AG09309 (cell line): ENCODE measurements at regions not wholly inside any gene's neighbourhood (a gene's known extent, or its start where the extent isn't known, plus 50 kb on each side); places are given as distances from the start of the nearest gene placed in this dataset.
A peak's percentile ranks its signal among the peaks of the same experiment; 100 is the strongest.

Source experiments
- DNase-seq: peaks from one replicate; pipeline ENCODE4 v3.0.0-alpha.2; 2010; ENCODE audit warnings: low read depth
- H3K4me3 ChIP-seq: 2 replicates; pipeline ENCODE4 v1.5.1; 2011; ENCODE audit warnings: mild to moderate bottlenecking, low read depth, low read length, moderate library complexity; ENCODE audit not compliant: control insufficient read depth
- TF ChIP-seq, protein P1 (sequence below): IDR thresholded peaks from 2 replicates; pipeline ENCODE4 v1.5.1; 2011; ENCODE audit warnings: mild to moderate bottlenecking, low read depth, low read length, inconsistent platforms; ENCODE audit not compliant: insufficient read depth, control insufficient read depth; ENCODE audit errors: missing control alignments

DNA sequence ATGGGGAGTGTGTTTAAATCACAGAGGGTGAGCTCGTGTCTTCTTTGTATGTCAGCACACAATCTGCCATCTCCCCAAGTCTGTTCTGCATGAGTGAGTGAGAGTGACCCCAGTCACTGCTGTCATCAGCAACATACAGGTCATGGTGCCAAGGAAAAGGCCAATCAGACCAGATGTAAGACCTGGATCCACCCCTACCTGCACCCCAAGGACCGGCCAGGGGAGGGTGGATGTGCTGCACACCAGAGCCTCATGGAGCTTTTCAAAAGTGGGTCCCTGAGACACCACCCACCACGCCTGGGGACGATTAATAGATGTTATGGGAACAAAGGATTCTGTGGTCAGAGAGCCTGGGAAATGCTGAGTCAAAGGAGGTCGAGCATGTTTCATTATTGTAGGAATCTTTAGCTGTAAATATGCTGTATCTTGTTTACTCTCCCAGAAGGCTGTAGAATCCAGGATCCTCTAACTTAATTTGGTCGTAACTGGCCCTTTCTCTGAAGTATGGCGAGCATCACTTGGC, 420.5 kb downstream of the RPS24 start:
- no peak overlapping the region for H3K4me3 ChIP-seq
- DNase-seq = no peak
- TF ChIP-seq, protein P1, sequence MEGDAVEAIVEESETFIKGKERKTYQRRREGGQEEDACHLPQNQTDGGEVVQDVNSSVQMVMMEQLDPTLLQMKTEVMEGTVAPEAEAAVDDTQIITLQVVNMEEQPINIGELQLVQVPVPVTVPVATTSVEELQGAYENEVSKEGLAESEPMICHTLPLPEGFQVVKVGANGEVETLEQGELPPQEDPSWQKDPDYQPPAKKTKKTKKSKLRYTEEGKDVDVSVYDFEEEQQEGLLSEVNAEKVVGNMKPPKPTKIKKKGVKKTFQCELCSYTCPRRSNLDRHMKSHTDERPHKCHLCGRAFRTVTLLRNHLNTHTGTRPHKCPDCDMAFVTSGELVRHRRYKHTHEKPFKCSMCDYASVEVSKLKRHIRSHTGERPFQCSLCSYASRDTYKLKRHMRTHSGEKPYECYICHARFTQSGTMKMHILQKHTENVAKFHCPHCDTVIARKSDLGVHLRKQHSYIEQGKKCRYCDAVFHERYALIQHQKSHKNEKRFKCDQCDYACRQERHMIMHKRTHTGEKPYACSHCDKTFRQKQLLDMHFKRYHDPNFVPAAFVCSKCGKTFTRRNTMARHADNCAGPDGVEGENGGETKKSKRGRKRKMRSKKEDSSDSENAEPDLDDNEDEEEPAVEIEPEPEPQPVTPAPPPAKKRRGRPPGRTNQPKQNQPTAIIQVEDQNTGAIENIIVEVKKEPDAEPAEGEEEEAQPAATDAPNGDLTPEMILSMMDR = no peak

DNA sequence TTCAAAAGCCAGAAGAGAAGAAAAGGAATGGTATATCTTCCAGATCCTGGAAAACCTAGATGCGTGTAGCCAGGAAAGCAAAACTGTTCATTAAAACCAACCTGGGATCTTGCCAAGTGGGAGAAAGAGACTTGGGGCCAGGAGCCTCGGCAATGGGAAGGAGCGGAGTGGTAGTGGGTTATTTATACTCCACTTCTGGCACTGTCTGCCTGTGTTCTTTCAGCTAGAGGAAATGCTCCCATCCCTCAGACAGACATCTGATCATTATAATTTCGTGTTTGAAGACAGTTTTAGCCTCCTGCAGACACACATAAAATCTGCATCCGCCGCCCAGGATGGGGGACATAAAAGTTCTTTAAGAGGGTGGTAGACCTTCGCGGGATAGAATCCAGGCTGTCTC, 421.6 kb downstream of the RPS24 start:
- H3K4me3 ChIP-seq = no peak overlapping the region
- TF ChIP-seq, protein P1 = no peak
- no peak for DNase-seq

DNA sequence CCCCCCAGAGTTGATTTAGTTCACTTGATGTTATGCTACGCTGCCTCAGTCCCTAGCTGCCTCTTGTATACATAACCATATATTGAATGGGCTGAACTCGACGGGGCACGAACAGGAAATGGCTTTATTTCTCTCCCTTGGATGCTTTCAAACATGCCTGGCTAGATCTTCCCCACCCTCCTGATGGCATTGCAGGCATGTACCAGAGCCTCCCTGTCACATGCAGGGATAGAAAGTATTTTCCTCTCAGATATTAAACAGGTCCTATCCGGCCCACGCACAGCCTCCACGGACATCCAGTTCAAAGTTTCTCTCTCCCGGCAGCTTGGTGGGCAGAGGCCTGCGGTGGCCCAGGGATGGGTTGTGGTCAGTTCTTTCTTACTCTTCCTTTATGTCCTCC, 422.1 kb downstream of the RPS24 start:
- H3K4me3 ChIP-seq = no peak overlapping the region
- TF ChIP-seq, protein P1 = no peak
- no peak for DNase-seq

DNA sequence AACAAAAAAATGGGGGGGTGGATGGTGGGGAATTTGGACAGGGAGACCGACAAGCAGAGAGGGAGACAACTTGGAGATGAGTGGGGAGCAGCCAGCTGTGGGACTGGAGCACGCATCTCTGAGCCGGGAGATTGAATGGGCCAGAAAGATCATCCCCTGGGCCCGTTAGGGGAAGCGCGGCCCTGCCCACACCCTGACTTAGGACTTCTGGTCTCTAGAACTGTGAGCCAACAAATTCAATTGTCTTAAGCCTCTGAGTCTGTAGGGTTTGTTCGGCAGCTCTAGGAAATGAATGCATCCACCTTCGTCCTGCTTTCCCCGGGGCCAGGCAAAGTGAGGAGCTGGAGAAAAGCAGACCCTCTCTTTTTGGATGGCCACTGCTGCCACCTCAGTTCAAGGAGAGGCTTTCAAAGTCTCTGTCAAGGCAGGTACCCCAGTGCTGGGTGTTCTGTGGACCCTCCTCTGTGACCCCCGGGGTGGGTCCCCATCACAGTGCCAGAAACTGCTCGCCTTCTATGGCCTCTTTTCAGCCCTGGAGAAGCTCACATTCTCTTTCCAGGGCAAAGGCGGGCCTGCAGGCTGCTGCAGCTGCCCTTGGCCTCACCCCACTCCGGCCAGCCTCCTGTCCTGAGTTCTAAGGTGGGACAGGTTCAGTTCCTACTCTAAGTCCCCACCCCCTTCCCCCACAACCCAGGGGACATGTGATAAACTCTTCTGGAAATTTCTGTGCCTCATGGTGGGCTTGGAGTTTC, 423.2 kb downstream of the RPS24 start:
- no peak overlapping the region for H3K4me3 ChIP-seq

DNA sequence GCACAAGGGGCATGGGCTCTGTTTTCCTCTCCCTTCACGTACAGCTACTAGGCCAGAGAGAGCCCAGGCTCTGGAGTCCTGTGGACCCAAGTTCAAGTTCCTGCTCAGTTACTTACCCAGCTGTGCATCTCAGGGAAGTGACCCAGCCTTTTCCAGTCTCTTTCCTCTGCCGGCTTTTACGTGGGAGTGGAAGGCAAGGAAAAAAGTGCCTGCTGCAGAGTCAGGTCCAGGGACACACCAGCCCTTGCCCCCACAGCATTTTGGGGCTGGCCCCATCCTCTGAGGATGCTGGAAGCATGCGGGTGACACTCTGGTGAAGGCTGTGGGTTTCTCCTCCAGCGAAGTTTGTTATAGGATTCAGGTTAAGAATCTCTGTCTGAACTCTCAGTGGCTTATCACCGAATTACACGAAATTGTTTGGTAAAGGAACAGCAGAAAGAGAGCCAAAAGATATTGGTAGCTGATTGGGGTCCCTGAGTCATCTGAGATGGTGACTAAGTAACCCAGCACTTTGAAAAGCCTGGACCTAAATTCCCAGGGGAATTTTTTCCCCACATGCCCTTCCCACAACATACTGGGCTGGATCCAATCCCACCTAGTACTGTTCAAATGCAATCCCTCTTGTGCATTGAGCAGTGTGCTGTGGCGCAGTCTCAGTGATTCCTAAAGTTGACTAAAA, 424.3 kb downstream of the RPS24 start:
- TF ChIP-seq, protein P1 = no peak
- H3K4me3 ChIP-seq = no peak overlapping the region
- DNase-seq = peak; percentile 74

More for the DNA sequence above, 423.2 kb downstream of the RPS24 start:
- TF ChIP-seq, protein P1 = no peak
- DNase-seq = no peak

DNA sequence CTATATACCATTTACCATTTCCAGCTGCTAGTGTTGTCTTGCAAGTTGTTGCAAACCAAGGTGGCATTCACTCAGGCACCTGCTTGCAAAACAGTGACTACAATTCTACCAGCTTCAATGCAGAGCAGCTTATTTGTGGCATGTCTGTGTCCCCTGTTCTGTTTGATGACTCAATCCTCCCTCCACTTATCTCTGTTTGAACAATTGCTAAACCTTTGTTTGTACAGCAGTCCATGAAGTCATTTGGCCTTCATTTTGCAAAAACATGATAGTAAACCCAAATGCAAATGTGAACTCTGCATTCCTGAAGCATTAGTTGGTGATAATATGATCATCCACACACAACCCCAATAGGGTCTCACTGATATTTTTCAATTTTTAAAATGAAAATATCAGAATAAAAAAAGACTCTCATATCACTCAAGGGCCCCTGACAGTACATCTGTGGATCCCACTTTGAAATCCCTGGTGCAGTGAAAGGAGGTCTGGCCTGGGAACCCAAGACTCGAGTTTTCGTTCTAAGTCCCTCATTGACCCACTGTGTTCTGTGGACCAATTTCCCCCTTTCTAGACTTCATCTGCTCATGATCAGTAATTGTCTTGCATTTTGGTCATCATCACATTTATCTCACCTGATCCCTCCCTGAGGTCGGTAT, 425.4 kb downstream of the RPS24 start:
- TF ChIP-seq, protein P1 = no peak
- DNase-seq = peak; percentile 35
- H3K4me3 ChIP-seq = no peak overlapping the region
